Gastrocnemius medialis (tissue), 4 donors: ENCODE measurements at regions not wholly inside any gene's neighbourhood (a gene's known extent, or its start where the extent isn't known, plus 50 kb on each side); places are given as distances from the start of the nearest gene placed in this dataset.

Experiments used
- CTCF ChIP-seq, 5 experiments: fragments of 450-650 bp in 3 of 5; fragments of 200-600 bp in 2 of 5; sonication (generic) in 2 of 5; IDR thresholded peaks in 4 of 5; conservative IDR thresholded peaks in 1 of 5; 1 replicate in 4 of 5; 2 replicates in 1 of 5; pipeline ENCODE4 v1.5.1; 2016 to 2019; ENCODE audit warnings: antibody characterized with exemption in 5 of 5, mild to moderate bottlenecking in 3 of 5, moderate library complexity in 3 of 5
- POLR2A ChIP-seq, 2 donors: fragments of 450-650 bp; IDR thresholded peaks; one replicate each; pipeline ENCODE4 v1.6.1; 2017; ENCODE audit warnings: antibody characterized with exemption in 2 of 2, mild to moderate bottlenecking in 2 of 2, moderate library complexity in 2 of 2

GRCh38 chr4:62670514-62670913 lies 1470.4 kb downstream of the ADGRL3 start:
- no peak for TF ChIP-seq CTCF (IDR thresholded peaks at IDR 0.05 in 4 of 5, conservative IDR thresholded peaks at IDR 0.05 in 1 of 5)
- no peak for TF ChIP-seq POLR2A (IDR thresholded peaks at IDR 0.05)
